ENCODE measurements at regions not wholly inside any gene's neighbourhood (a gene's known extent, or its start where the extent isn't known, plus 50 kb on each side); places are given as distances from the start of the nearest gene placed in this dataset.

- DNase-seq = no peak
Measured at GRCh38 chr4:1511441-1512041, 105.3 kb upstream of the NKX1-1 start.

- DNase-seq = no peak
Measured at GRCh38 chr4:1510931-1511330, 104.7 kb upstream of the NKX1-1 start.

- no peak for DNase-seq
Measured at GRCh38 chr4:1509366-1509765, 103.1 kb upstream of the NKX1-1 start.

- DNase-seq = no peak
Measured at GRCh38 chr4:1508161-1509160, 102.2 kb upstream of the NKX1-1 start.

- no peak for DNase-seq
Measured at GRCh38 chr4:1506956-1507721, 100.9 kb upstream of the NKX1-1 start.

GRCh38 chr4:1505511-1506460, 99.5 kb upstream of the NKX1-1 start:
- no peak for DNase-seq

- no peak for DNase-seq
Measured at GRCh38 chr4:1504595-1505500, 98.6 kb upstream of the NKX1-1 start.

GRCh38 chr4:1503583-1504471, 97.6 kb upstream of the NKX1-1 start:
- DNase-seq = no peak

GRCh38 chr4:1502976-1503375, 96.7 kb upstream of the NKX1-1 start:
- DNase-seq = no peak

GRCh38 chr4:1502501-1502886, 96.3 kb upstream of the NKX1-1 start:
- DNase-seq = no peak

- DNase-seq = no peak
Measured at GRCh38 chr4:1501754-1502500, 95.7 kb upstream of the NKX1-1 start.

GRCh38 chr4:1500966-1501753, 94.9 kb upstream of the NKX1-1 start:
- no peak for DNase-seq

GRCh38 chr4:1500231-1500965, 94.2 kb upstream of the NKX1-1 start:
- DNase-seq = no peak

GRCh38 chr4:1499465-1499864, 93.2 kb upstream of the NKX1-1 start:
- DNase-seq = no peak

- DNase-seq = no peak
Measured at GRCh38 chr4:1497189-1497801, 91.1 kb upstream of the NKX1-1 start.

GRCh38 chr4:1496116-1496642, 89.9 kb upstream of the NKX1-1 start:
- DNase-seq = no peak

All from left kidney (tissue), 1 donor.